ENCODE measurements at regions not wholly inside any gene's neighbourhood (a gene's known extent, or its start where the extent isn't known, plus 50 kb on each side); places are given as distances from the start of the nearest gene placed in this dataset.

DNA sequence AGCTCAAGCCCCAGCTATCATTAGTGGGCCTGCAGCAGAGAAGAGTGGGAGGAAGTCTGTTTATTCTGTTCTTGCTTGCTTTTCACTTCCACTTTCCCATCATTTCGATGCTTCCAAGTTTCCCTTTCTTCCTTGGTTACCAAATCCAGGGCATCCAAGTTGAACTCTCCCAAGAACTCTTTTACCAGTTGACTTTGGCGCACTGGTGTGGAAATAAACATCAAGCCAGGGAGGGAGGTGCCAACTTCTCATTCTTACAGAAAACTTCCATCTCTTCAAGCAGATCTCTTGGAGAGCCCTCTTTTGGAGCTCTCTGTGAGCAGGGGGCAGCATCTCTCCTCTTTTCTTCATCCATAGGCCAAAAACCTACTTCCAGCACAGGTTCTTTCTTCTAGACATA lies 85.7 kb upstream of the RGS17 start:
- TF ChIP-seq, protein P1, sequence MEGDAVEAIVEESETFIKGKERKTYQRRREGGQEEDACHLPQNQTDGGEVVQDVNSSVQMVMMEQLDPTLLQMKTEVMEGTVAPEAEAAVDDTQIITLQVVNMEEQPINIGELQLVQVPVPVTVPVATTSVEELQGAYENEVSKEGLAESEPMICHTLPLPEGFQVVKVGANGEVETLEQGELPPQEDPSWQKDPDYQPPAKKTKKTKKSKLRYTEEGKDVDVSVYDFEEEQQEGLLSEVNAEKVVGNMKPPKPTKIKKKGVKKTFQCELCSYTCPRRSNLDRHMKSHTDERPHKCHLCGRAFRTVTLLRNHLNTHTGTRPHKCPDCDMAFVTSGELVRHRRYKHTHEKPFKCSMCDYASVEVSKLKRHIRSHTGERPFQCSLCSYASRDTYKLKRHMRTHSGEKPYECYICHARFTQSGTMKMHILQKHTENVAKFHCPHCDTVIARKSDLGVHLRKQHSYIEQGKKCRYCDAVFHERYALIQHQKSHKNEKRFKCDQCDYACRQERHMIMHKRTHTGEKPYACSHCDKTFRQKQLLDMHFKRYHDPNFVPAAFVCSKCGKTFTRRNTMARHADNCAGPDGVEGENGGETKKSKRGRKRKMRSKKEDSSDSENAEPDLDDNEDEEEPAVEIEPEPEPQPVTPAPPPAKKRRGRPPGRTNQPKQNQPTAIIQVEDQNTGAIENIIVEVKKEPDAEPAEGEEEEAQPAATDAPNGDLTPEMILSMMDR (IDR thresholded peaks at IDR 0.05) = no peak
- TF ChIP-seq POLR2A (IDR thresholded peaks at IDR 0.05) = no peak
